GM21423 (cell line): ENCODE measurements at regions not wholly inside any gene's neighbourhood (a gene's known extent, or its start where the extent isn't known, plus 50 kb on each side); places are given as distances from the start of the nearest gene placed in this dataset.

ENCODE experiments used
- ATAC-seq: cut with Tn5 transposase; IDR thresholded peaks from one replicate; pipeline ENCODE4 v1.9.1; 2021; ENCODE audit warnings: mild to moderate bottlenecking, moderate library complexity; ENCODE audit not compliant: unreplicated experiment

DNA sequence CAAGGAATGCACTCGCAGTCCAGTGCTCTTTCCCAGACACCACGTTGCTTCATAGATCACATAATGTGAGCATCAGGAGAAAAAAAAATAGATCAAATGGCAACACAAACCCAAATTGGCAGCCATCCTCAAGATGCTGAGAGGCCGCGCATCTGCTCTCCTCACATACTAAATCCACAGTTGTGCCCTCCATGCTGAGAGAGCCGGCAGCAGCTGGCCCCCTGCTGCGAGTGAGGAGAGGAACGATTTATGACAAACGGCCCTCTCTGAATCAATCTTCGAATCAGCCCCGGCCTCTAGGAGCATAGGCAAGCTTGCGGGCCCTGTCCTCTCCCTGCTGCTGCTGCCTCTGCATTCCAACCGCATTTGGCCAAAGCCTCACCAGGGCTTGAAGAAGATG lies 159.9 kb upstream of the TENM4 start:
- no peak for ATAC-seq

DNA sequence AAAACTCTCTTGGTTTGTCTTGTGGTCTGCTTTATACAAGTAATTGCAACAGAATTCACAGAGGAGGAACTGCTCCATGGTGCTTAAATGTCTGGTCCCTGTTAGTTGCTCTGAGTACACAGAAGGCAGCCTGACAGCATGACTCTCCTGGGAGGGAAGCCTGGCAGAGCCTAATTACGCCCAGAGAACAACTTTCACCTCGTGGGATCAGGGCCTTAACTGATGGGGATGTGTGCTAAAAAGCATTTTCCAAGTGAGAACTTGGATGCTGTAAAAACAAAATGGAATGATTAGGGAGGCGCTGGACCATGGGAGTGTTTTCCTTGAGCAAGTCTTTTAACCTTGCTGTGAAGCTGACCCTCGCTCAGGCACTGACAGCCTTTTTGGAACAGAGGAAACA lies 154.0 kb upstream of the TENM4 start:
- no peak for ATAC-seq

DNA sequence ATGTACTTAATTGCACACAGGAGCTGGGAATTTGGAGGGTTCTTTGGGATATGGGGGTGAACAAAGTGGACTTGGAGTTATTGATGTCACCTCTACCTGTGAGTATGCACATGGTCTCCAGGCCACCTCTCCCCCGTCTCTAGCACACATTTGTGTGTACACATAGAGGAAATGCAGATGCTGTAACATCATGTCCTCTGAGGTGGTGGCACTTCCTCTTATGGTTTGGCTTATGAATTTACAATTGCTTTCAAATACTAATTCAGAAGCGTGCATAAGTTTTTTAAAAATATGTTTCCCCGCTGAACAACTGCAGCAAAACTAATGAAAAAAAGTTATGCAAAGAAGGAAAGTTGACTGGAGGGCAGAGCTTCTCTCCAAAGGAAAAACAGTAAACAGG lies 152.0 kb upstream of the TENM4 start:
- ATAC-seq = no peak

DNA sequence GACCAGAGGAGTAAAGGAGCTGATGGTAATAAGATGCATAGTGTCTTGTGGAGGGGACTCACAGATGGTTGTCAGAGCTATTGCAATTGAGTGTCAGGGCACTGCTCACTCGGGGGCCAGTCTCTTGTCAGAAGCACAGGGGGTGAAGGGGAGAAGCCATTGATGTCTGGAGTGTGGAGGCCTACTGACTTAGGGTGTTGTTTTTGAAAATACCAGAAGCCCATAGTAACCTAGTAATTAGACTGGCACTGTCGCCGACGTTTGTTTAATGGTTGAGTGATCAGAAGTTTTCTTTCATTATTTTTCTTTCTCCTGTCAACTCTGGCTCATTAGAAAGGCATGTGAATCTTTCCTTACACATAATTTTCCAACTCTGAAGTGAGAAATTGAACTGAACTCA lies 151.6 kb upstream of the TENM4 start:
- no peak for ATAC-seq

DNA sequence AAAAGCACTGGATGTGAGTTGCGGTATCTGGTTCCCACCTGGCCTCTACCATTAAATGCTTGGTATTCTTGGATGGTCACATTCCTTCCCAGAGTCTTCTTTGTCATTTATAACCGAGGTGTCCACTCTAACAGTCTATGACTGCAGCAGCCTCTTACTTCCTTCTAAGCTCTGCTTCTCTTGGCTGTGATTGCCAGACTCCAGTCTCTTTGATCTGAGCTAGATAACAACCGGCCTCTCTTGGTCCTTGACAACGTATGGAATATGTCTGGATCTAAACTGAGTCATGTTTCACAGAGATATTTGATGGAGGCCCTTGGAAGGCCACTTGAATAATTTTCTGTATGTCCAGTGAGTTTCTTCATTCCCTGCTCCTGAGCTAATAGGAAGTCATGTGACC lies 141.6 kb upstream of the TENM4 start:
- no peak for ATAC-seq

DNA sequence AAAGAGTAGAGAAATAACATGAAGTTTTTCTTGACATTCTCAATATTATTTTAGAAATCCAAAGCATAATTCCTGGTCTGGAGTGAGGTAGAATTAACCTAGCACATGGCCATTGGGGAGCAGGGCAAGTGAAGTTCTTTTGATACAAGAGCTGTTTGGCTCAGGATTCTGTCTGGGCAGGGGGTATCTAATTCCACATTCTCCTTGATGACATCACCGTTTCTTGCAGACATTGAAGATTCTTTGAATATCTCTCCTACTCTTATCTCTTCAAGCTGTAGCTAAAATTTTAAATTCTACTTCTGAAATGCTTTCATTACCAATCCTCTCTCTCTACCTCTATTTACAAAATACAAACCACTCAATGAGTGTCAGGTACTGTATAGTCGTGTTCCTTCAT lies 138.2 kb upstream of the TENM4 start:
- no peak for ATAC-seq

DNA sequence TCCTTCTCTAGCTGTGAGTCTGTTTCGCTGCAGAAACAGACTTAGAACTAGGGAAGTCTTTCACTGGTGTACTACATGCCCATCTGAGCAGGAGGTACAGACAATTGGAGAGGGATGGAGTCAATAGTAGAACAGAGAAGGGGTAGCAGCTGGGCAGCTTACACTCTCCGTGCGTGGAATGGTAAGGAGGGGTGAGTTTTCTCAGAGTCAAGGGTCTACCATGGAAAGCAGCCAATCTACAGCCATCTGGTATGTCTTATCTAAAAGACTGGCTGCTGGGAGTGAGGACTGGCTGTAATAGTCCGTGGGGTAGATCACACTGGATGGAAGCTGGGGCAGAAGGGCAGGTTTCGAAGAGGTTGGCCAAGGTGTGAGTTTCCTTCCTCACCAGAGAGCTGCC lies 137.3 kb upstream of the TENM4 start:
- no peak for ATAC-seq

DNA sequence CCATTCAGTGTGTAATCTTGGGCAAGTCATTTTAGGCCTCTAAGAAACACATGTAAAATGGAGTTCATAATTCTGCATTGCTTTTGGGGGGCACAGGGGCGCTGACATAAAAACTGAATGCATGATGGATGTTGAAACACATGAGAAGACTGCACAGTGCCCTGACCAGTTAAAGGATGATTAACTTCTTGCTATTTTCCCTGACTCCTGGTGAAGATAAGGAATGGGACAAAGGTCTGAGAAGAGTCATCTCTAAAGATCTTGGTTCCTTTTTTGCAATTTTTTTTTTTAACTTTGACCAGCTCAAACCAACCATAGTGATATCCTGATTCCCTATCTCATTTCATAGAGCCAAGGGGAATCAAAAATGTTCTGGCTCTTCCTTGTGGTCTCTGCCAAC lies 134.9 kb upstream of the TENM4 start:
- no peak for ATAC-seq

DNA sequence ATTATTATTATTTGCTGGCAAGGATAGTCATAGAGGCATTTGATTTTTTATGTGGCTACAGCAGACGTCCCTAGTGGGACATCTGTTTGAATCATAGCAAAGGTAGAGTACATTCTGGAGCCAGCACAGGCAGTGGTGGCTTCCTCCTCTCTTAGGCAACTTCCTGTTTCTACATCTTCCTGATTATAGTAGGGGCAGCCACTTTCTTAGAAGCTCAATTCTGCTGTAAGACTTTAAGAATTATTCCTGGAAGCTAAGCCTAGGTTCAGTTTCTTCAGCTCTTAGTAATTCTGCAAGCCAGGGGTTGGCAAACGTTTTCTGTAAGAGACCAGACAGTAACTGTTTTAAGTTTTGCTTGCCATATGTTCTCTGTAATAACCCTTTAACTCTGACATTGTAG lies 129.3 kb upstream of the TENM4 start:
- ATAC-seq = no peak

DNA sequence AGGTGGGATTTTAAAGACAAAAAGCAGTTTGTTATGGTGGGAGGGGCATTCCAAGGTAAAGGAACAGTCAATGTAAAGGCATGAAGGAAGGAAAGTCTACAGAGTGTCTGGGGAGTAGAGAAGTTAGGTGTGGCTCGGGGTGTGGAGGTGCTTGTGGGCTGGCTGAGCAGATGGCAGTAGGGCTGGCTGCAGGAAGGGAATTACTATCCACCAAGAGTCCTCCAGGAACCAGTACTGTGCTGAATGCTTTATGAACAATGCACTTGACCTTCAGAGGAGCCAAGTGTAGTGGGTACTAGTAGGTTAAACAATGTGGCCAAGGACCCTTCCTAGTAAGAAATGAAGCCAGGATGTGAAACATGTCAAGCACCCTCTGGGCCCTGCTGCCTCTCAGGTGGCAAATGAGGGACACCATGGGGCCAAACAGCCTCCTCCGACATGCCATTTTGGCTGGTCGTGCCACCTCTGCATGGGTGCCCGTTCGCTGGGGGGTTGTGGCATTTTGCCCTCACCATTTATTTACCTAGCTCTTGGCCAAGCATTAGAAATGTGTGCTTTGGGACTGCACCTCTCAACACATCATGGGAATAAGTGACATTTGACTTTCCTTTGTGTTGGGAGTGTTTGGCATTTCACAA lies 123.6 kb upstream of the TENM4 start:
- no peak for ATAC-seq

DNA sequence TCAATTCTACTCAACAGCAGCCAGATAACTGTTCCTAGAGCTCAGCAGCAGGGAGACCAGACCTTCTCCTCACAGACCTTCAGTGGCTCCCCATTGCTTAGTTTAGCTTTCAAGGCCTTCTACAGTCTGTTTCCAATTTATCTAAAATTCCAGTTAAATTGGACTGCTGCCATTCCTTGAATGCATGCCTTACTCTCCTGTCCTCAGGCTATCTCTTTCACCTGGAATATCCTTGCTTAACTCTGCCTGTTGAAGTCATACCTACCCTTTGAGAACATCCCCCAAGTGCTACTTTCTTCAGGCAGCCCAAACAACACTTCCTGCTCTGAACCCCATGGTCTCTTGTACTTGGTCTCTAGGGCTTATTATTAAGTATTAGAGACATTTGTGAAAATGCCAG lies 120.7 kb upstream of the TENM4 start:
- ATAC-seq = no peak

DNA sequence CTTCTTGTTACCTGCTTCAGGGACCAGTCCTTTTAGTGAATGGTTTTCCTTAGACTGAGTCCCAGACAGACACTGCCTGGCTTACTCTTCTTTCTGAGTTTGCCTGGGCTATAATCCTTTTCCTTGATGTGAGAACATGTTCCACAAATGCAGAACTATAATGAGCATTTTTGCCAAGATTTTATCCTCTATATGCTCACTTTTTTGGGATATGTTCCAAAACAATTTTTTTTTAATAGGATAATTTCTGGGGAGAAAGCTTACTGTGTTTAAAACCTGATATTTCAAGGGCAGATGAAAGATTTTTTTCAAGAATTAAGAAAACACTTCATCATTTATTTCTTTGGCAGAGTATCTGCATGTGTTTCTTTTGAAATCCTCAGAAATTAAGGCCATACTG lies 110.0 kb upstream of the TENM4 start:
- ATAC-seq = no peak

DNA sequence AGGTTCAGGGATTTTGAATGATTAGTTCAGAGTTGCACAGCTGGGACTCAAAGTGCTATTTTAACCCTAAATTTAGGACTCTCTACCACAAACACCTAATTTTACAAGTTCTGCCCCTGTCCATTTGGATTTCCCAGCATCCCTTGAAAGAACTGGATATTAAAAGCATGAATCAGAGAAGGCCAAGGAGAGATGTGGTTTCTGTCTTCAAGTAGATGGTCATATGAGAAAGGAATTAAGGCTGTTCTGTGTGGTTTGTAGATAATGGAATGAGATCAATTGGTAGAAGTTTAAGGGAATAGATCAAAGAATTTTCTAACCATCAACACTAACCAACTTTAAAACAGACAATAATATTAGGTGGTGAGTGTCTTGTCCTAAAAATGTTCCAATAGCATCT lies 106.4 kb upstream of the TENM4 start:
- ATAC-seq = no peak

DNA sequence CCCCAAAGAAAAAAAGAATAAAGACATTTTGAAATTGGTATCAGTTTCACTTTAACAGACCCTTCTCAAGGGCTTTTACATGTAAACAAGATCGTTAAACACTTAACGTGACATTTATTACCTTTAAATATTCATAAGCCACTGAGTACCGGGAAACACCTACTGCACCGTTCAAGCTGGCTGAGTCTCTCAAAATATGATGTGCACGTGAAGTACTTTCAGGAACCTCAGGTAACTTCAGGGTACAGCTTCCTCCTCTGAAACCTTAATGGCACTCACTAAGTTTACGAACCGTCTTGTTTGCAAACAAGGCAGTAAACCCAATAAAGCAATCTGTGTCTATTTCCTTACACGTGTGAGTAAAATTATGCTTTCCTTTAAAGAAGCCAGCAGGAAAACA lies 105.5 kb upstream of the TENM4 start:
- no peak for ATAC-seq

DNA sequence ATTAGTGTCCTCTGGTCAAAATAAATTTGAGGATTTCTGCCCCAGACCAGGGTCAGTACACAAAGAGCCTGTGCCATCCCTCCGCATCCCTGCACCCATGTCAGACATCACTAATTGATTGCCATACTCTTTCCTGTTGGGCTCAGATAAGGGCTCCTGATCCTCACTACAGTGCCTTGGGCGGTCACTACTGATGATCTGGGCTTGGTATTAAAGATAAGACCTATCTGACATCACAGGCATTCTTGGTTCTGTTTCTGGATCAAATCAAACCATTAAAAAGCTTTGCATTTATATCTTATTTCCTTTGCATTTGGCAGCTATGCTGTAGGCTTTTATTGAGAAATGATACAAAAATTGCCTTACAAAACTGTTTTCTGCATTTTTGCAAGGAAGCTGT lies 103.5 kb upstream of the TENM4 start:
- no peak for ATAC-seq

DNA sequence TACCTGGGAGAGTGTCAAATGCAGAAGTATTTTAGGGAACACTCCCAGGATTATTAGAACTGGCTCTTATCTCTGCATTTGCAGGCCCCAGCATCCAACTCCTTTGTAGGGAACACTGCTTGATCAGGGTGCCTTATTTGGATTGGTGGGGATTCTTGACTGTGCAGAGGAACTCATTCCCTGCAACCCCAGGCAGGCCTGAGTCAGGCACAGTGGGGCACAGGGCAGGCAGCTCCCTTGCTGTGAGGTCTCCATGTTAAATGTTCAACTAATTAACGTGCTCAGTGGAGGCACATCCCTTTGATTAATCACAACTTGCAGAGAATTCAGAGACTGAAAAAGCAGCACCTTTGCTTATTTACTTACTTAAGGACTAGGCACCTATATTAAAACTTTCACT lies 102.3 kb upstream of the TENM4 start:
- no peak for ATAC-seq

DNA sequence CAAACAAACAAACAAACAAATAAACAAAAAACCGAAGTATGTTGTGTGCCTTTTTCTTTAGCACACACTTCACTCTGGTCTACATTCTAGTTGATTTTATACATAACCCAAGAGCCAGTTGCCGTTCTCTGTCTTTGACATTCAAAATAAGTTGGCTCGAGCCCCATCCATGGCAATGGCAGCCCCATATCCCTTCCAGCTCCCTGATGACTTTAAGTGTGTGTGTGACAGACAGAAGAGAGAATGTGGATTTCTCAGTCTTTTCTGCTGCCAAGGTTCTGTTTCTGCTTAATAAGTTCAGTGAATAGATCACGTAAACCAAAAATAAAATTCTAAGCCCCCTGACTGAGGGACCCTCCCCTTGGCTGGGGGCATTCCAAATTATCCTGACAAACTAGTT lies 100.6 kb upstream of the TENM4 start:
- ATAC-seq = no peak

DNA sequence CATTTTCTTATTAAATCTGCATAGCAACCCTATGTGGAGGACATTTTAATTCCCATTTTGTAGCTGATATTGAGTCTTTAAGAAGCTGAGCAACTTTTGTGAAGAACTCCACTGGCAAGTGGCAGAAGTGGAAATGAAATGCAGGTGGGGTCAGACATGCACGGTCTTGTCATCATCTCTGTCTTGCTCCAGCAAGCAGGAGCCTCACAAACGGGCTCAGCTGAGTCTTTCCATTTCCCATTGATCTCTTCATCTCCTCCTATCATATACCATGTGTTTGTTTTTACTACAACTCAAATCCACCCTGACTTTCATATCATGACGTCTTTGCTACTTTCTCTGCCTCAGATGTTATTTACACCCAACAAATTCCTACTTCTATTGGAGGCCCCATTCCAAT lies 97.9 kb upstream of the TENM4 start:
- no peak for ATAC-seq

DNA sequence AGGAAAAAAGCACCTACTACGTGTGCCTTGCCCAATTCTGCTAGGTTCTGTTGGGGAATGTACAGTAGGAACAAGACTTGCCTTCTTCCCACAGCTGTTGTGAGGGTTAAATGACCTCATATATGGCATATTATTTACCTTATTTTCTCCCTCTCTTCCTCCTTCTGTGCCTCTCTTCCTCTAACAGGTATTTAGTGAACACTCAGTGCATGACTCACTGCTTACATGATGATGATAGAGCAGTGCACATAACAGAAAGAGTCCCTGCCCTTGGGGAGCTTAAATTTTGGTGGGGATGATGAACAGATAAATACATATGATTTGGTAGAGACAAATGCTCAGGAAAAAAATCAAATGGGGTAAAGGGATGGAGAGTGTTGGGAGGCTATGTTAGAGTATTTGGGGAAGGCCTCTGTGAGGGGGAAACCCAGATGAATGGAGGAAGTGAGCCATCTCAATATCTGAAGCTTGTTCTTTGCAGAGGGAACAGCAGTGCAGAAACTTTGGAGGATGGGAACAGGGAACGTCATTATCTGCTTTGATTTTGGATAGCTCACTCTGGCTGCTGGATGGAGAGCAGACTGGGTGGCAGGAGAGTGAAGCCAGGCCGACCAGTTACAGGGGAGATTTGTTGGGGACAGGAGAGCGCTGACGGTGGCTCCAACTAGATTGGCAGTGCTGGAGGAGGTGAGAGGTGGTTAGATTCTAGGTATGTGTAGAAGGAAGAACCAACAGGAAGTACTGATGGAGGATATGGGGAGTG lies 95.5 kb upstream of the TENM4 start:
- no peak for ATAC-seq

DNA sequence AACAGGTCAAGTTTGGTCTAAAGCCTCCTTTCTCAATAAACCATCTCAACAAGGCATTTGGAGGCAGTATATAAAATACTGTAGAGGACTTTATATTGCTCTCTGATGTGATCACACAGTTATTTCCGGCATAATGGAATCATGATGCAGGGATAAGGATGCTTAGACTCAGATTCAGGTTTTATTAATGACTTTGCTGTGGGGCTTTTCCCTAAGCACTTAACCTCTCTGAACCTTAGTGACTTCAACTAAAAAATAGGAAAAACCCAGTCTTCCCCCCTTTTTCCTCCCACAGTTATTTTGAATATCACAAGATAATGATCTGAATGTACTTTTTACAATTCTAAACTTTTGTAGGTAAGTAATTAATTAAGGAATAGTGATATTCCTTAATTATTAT lies 94.8 kb upstream of the TENM4 start:
- ATAC-seq = no peak

DNA sequence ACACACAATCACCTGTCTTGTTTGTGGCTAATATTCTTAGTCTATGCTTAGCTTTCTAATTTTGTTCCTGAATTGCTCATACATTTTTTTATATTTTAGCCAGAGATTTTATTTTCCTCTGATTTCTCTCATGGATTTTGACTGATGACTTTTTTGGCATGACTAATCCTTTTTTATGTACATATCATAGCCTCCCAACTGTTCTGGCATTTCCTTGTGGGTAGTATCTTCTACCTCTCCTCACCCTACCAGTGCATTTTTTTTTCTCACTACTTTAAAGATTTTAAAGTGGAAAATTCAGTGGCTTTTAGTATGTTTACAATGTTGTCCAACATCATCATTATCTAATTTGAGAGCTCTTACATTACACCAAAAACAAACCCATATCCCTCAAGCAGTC lies 84.4 kb upstream of the TENM4 start:
- ATAC-seq = no peak

DNA sequence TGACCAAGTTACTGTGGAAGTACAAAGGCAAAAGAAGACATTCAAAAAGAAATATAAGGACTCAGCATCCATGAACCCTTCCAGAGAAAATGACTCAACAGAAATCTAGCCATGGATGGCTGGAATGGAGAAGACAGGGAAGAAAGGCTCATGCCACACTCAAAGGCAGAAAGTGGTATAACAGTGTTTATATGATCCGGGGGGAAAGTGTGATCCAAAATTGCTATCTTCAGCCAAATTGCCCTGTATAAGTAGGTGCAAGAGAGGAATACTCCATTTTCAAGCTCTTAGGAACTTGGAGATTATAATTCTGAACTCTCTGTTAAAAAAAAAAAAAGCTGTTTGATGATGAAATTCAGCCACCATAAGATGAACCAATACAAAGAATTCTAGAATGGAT lies 81.8 kb upstream of the TENM4 start:
- no peak for ATAC-seq

DNA sequence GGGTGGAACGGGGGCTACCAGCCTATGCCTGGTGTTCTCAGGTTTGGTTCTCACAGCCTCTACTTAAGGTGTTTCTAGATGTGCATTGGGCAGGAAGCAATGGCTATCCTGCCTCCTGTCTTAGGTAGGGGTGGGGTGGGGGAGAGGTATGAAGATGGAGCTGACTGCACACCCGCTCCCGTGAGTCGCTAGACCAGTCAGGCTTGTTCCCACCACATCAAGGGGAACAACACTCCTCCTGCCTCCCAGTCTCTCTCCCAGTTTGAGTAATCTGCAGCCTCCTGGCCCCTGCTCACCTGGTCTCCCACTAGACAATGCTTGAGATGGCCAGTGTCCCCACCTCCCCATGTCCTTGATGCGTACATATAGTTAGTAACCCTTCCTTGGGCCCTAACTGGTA lies 79.3 kb upstream of the TENM4 start:
- no peak for ATAC-seq
